Pancreas (tissue), 10 donors: ENCODE measurements at regions not wholly inside any gene's neighbourhood (a gene's known extent, or its start where the extent isn't known, plus 50 kb on each side); places are given as distances from the start of the nearest gene placed in this dataset.

Experiments used
- ATAC-seq, 4 donors: fragments of 200-7000 bp; cut with Tn5 transposase; one replicate each; pipeline versions ENCODE4 v1.8.0 to v1.9.1; 2020; ENCODE audit warnings: mild to moderate bottlenecking in 4 of 4, moderate library complexity in 4 of 4
- DNase-seq, 6 donors: peaks; one replicate each; pipeline ENCODE4 v3.0.0-alpha.2; 2020
- FAIRE-seq: peaks from 2 replicates; lab custom pipeline; 2012; peaks lifted over from hg19 to GRCh38; lab: Jason Lieb, UNC
- H3K27ac ChIP-seq, 4 donors: fragments of 200-600 bp; sonication (generic); 1 replicate in 3 of 4; 2 replicates in 1 of 4; pipeline versions ENCODE4 v1.5.0 to v1.8.0; 2020
- H3K27me3 ChIP-seq, 4 donors: fragments of 200-600 bp; one replicate each; pipeline ENCODE4 v1.8.0; 2021
- H3K36me3 ChIP-seq, 3 donors: fragments of 200-600 bp; sonication (generic) in 1 of 3; one replicate each; pipeline versions ENCODE4 v1.5.0 to v1.8.0; 2020 to 2021
- H3K4me1 ChIP-seq, 3 donors: fragments of 200-600 bp; one replicate each; pipeline ENCODE4 v1.8.0; 2021
- H3K4me3 ChIP-seq, 4 donors: fragments of 200-600 bp; sonication (generic) in 2 of 4; one replicate each; pipeline versions ENCODE4 v1.5.0 to v1.8.0; 2020 to 2021
- H3K9me3 ChIP-seq, 4 donors: fragments of 200-600 bp; one replicate each; pipeline ENCODE4 v1.8.0; 2021
- CTCF ChIP-seq, 4 donors: fragments of 200-600 bp; sonication (generic) in 3 of 4; IDR thresholded peaks; one replicate each; pipeline versions ENCODE4 v1.5.0 to v1.8.0; 2021; ENCODE audit warnings: antibody characterized with exemption in 4 of 4
- WGBS, 2 donors: extraction: QIAGEN DNeasy Blood & Tissue Kit; methylation state at CpG; one replicate each; pipeline ENCODE4 v1.1.7; 2013; 5-methylcytosine and 5-hydroxymethylcytosine counted together
- intact Hi-C, 3 donors: fragments of 100-400 bp; cut with DNase I; formaldehyde crosslinking; loops; one replicate each; pipeline versions ENCODE4 v1.11.1 to v1.14.2; 2022
- donor health status: healthy with polysubstance abuse.
- donor health status: DM: no; HTN: no; CAD: no; lungs with moderate emphysema.
- donor health status: DM: no; HTN: no; CAD: no.
- donor health status: control.
- donor health status: control.
- donor health status: Bipolar disorder and iron deficiency.
- donor health status: DM: yes; HTN: yes; CAD: no.
- donor health status: DM: no; HTN: no; CAD: no.
- donor health status: DM: no; HTN: no; CAD: no.
- donor health status: DM: yes; HTN: yes; CAD: no.

- H3K4me3 ChIP-seq, result no peak overlapping the region
- no peaks in the 10 kb centered on the region for H3K9me3 ChIP-seq
- WGBS, 2 donors, result 71 to 73% methylated on average over 8 of the region's 8 CpGs
- no peak for ATAC-seq
- H3K27me3 ChIP-seq, result no peaks in the 10 kb centered on the region
- TF ChIP-seq CTCF (IDR thresholded peaks at IDR 0.05), result no peak
- intact Hi-C loops, result no loop called here
- no peaks in the 10 kb centered on the region for H3K36me3 ChIP-seq
- H3K27ac ChIP-seq, result no peak overlapping the region
- FAIRE-seq, result no peak
- no peaks in the 10 kb centered on the region for H3K4me1 ChIP-seq
- no peak for DNase-seq
Measured at GRCh38 chr6:118722829-118723813, 71.7 kb upstream of the CEP85L start.

GRCh38 chr6:118720125-118720473 is 68.7 kb upstream of the CEP85L start:
- intact Hi-C loops, result no loop called here
- H3K27ac ChIP-seq, result no peak overlapping the region
- no peak for ATAC-seq

DNA sequence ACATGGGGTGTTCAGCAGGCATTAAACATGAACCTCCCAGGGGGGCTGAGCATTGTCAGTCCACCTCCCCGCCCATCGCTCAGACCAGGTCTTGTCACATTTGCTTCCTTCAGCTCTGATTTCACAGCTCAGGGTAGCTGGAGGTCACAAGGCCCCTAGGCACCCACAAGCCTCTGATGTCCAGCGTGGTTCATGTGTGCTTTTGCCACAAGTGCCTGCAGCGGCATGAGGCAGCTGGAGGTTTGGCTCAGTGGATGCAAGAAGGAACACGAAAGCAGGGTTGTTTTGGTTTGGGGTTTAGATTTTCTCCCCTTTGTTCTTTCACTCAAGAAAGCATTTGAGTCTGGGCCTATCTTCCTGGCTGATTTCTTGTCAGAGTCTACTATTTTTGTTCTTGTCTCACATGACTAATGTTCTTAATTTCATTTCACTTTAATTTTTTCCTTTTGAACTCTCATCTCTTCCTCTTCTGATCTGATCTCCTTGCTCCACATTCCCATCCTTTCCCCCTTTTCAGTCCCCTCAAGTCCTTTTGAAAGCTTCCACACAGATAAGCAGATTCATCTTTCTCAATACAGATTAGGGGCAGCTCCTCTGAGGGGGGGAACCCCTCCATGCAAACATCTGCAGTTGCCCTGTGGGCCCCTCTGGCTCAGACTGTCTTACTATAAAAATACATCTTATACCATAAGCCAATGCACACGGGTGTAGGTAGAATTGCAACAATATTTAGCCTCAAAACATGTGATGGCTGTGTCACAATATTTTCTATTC is 68.1 kb upstream of the CEP85L start:
- no peaks in the 10 kb centered on the region for H3K4me1 ChIP-seq
- no peak for ATAC-seq
- H3K27me3 ChIP-seq, result no peaks in the 10 kb centered on the region
- FAIRE-seq, result no peak
- H3K27ac ChIP-seq, result no peak overlapping the region
- no peak overlapping the region for H3K4me3 ChIP-seq
- no peaks in the 10 kb centered on the region for H3K36me3 ChIP-seq
- 85 to 88% methylated on average over 6 of the region's 6 CpGs for WGBS, 2 donors
- DNase-seq, result no peak
- TF ChIP-seq CTCF (IDR thresholded peaks at IDR 0.05), result no peak
- intact Hi-C loops, result no loop called here
- H3K9me3 ChIP-seq, result no peaks in the 10 kb centered on the region

More at GRCh38 chr6:118720125-118720473, 68.7 kb upstream of the CEP85L start:
- Histone ChIP-seq H3K4me3 (no peak overlapping the region), H3K9me3 (no peaks in the 10 kb centered on the region), H3K36me3 (no peaks in the 10 kb centered on the region), H3K27me3 (no peaks in the 10 kb centered on the region), H3K4me1 (no peaks in the 10 kb centered on the region)
- DNase-seq (no peak), FAIRE-seq (no peak)
- TF ChIP-seq CTCF (IDR thresholded peaks at IDR 0.05), result no peak

- no peaks in the 10 kb centered on the region for H3K27me3 ChIP-seq
- WGBS, 2 donors, result 91 to 100% methylated on average over 7 of the region's 7 CpGs
- intact Hi-C loops, result no loop called here
Measured at GRCh38 chr6:118718903-118719302, 67.5 kb upstream of the CEP85L start.

More at GRCh38 chr6:118718903-118719302, 67.5 kb upstream of the CEP85L start:
- Histone ChIP-seq H3K4me3 (no peak overlapping the region), H3K36me3 (no peaks in the 10 kb centered on the region), H3K27ac (no peak overlapping the region), H3K4me1 (no peaks in the 10 kb centered on the region), H3K9me3 (no peaks in the 10 kb centered on the region)
- TF ChIP-seq CTCF (IDR thresholded peaks at IDR 0.05), result no peak
- FAIRE-seq (no peak), DNase-seq (no peak), ATAC-seq (no peak)
